ENCODE measurements at regions not wholly inside any gene's neighbourhood (a gene's known extent, or its start where the extent isn't known, plus 50 kb on each side); places are given as distances from the start of the nearest gene placed in this dataset.

- Histone ChIP-seq H3K27me3 (ENCODE audit: control insufficient read depth, insufficient read depth, low read length) (no peaks in the 10 kb centered on the region), H3K4me3 (ENCODE audit: low read length in 3 of 3) (no peak overlapping the region), H3K9me3 (ENCODE audit: control insufficient read depth in 2 of 3, insufficient read depth in 1 of 3, low read length in 3 of 3) (no peaks in the 10 kb centered on the region), H3K27ac (ENCODE audit: low read depth in 2 of 2, low read length in 2 of 2) (no peak overlapping the region), H3K9ac (ENCODE audit: low read length in 3 of 3) (no peak overlapping the region), H3K4me1 (ENCODE audit: control insufficient read depth in 2 of 3, insufficient read depth in 2 of 3, low read depth in 1 of 3, low read length in 3 of 3) (no peaks in the 10 kb centered on the region), H3K36me3 (ENCODE audit: control insufficient read depth in 2 of 3, insufficient read depth in 3 of 3, low read length in 3 of 3) (no peaks in the 10 kb centered on the region)
- intact Hi-C loops (cut with DNase I) = no loop called here
- no peak for FAIRE-seq
- DNase-seq = no peak
- no peak for TF ChIP-seq CTCF (IDR thresholded peaks at IDR 0.05; ENCODE audit: borderline replicate concordance, extremely low read depth, insufficient read depth)
Observed at GRCh38 chr5:91848453-91848852, 465.3 kb upstream of the ARRDC3 start.

- no peak for DNase-seq
- Histone ChIP-seq H3K9ac (ENCODE audit: low read length in 3 of 3) (no peak overlapping the region), H3K36me3 (ENCODE audit: control insufficient read depth in 2 of 3, insufficient read depth in 3 of 3, low read length in 3 of 3) (no peaks in the 10 kb centered on the region), H3K9me3 (ENCODE audit: control insufficient read depth in 2 of 3, insufficient read depth in 1 of 3, low read length in 3 of 3) (no peaks in the 10 kb centered on the region), H3K4me3 (ENCODE audit: low read length in 3 of 3) (no peak overlapping the region), H3K27me3 (ENCODE audit: control insufficient read depth, insufficient read depth, low read length) (no peaks in the 10 kb centered on the region), H3K27ac (ENCODE audit: low read depth in 2 of 2, low read length in 2 of 2) (no peak overlapping the region), H3K4me1 (ENCODE audit: control insufficient read depth in 2 of 3, insufficient read depth in 2 of 3, low read depth in 1 of 3, low read length in 3 of 3) (no peaks in the 10 kb centered on the region)
- no peak for TF ChIP-seq CTCF (IDR thresholded peaks at IDR 0.05; ENCODE audit: borderline replicate concordance, extremely low read depth, insufficient read depth)
- no peak for FAIRE-seq
- intact Hi-C loops (cut with DNase I) = no loop called here
Observed at GRCh38 chr5:91841423-91841822, 458.3 kb upstream of the ARRDC3 start.

GRCh38 chr5:91840412-91840811 lies 457.3 kb upstream of the ARRDC3 start:
- no peaks in the 10 kb centered on the region for H3K4me1 ChIP-seq (ENCODE audit: control insufficient read depth in 2 of 3, insufficient read depth in 2 of 3, low read depth in 1 of 3, low read length in 3 of 3)
- H3K4me3 ChIP-seq (ENCODE audit: low read length in 3 of 3) = no peak overlapping the region
- no peak overlapping the region for H3K27ac ChIP-seq (ENCODE audit: low read depth in 2 of 2, low read length in 2 of 2)
- TF ChIP-seq CTCF (IDR thresholded peaks at IDR 0.05; ENCODE audit: borderline replicate concordance, extremely low read depth, insufficient read depth) = no peak
- no peaks in the 10 kb centered on the region for H3K36me3 ChIP-seq (ENCODE audit: control insufficient read depth in 2 of 3, insufficient read depth in 3 of 3, low read length in 3 of 3)
- H3K27me3 ChIP-seq (ENCODE audit: control insufficient read depth, insufficient read depth, low read length) = no peaks in the 10 kb centered on the region
- H3K9ac ChIP-seq (ENCODE audit: low read length in 3 of 3) = no peak overlapping the region
- DNase-seq (no peak), FAIRE-seq (no peak)
- intact Hi-C loops (cut with DNase I) = no loop called here
- H3K9me3 ChIP-seq (ENCODE audit: control insufficient read depth in 2 of 3, insufficient read depth in 1 of 3, low read length in 3 of 3) = no peaks in the 10 kb centered on the region

- H3K4me3 ChIP-seq (ENCODE audit: low read length in 3 of 3) = no peak overlapping the region
- no peak for TF ChIP-seq CTCF (IDR thresholded peaks at IDR 0.05; ENCODE audit: borderline replicate concordance, extremely low read depth, insufficient read depth)
- H3K9ac ChIP-seq (ENCODE audit: low read length in 3 of 3) = no peak overlapping the region
- FAIRE-seq (no peak), DNase-seq (no peak)
- no peak overlapping the region for H3K27ac ChIP-seq (ENCODE audit: low read depth in 2 of 2, low read length in 2 of 2)
- no peaks in the 10 kb centered on the region for H3K27me3 ChIP-seq (ENCODE audit: control insufficient read depth, insufficient read depth, low read length)
- intact Hi-C loops (cut with DNase I) = no loop called here
- no peaks in the 10 kb centered on the region for H3K36me3 ChIP-seq (ENCODE audit: control insufficient read depth in 2 of 3, insufficient read depth in 3 of 3, low read length in 3 of 3)
- H3K9me3 ChIP-seq (ENCODE audit: control insufficient read depth in 2 of 3, insufficient read depth in 1 of 3, low read length in 3 of 3) = no peaks in the 10 kb centered on the region
- H3K4me1 ChIP-seq (ENCODE audit: control insufficient read depth in 2 of 3, insufficient read depth in 2 of 3, low read depth in 1 of 3, low read length in 3 of 3) = no peaks in the 10 kb centered on the region
Observed at GRCh38 chr5:91839721-91840120, 456.6 kb upstream of the ARRDC3 start.
